NCI-H82 treated with DMSO at 0.1 percent for 48 hours (cell line): ENCODE measurements at regions not wholly inside any gene's neighbourhood (a gene's known extent, or its start where the extent isn't known, plus 50 kb on each side); places are given as distances from the start of the nearest gene placed in this dataset.

Experiments used
- DNase-seq: peaks from one replicate; lab custom pipeline; 2025; ENCODE audit not compliant: unreplicated experiment; lab: John Stamatoyannopoulos, UW

DNA sequence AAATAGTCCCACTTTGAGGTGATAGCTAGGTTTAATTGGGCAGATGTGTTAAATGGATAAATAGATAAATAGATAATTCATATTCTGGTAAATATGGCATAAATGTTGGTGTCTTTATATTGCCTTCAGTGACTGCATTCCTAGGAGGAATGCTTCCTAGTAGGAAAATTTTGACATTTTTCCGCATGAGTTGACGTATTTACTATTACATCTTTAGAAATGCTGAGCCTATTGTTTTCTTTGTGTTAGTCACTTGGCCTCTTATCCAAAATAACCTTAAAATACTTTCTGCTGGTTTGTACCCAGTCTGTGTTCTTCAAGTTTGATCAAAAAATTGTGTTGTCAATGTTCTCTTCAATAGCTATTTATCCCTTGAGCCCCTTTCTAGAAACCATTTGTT is 495.6 kb upstream of the ZEB2 start:
- DNase-seq, result no peak

- no peak for DNase-seq
Observed at GRCh38 chr2:145012806-145013205, 492.9 kb upstream of the ZEB2 start.

DNA sequence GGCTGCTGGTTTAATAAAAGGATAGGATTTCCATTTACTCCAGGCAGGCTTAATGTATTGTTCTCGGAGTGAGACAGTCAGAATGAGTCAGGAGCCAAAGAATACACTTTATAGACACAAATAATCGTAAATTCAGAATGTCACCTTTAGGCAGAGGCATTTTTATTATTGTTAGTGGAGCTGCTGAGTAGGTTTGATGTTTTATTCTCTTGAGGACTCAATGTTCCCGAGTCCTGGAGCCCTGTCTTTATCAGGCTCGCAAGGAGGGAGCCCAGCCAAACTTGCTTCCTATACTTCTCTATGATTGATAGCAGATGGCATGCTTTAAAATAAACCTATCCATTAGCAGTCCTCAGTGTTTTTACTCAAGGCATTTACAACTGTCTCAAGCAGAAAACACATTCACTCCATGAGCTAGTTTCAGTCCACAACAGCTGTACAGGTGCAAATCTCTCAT is 492.3 kb upstream of the ZEB2 start:
- DNase-seq, result no peak

GRCh38 chr2:145010635-145011034 is 490.7 kb upstream of the ZEB2 start:
- DNase-seq, result no peak

DNA sequence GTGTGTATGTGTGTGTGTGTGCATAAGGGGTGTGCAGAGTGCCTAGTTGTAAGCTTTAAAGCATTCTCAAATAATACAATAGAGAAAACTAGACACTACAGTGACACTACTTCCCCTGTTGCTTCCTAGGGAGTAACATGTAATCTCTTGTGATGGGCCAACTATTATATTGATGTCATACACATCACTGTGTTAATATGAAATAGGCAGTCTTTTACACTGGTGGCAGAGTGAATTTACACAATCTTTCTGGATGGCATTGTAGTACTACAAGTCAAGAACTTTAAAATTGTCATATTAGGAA is 488.0 kb upstream of the ZEB2 start:
- no peak for DNase-seq

- no peak for DNase-seq
Observed at GRCh38 chr2:145007093-145007959, 487.4 kb upstream of the ZEB2 start.

- no peak for DNase-seq
Observed at GRCh38 chr2:145002624-145003023, 482.7 kb upstream of the ZEB2 start.

GRCh38 chr2:145000376-145000775 is 480.5 kb upstream of the ZEB2 start:
- DNase-seq, result no peak

DNA sequence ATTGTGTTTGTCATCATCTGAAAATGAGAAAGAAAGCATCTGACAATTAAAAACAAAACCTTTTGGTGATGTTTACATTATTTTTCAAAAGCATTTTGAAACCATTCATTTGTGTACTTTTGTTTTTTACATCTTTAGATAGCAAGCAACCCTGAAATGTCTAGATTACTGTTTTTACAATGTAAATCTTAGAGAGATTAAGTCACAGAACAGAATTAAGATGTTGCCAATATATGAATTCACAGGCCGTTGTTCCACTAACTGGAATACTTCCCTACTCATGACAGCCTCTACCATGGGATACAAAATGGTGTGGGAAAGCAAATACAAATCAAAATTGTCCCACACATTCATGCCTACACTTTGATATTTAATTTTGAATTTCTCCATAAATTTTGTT is 480.0 kb upstream of the ZEB2 start:
- DNase-seq, result no peak

GRCh38 chr2:144999071-144999875 is 479.4 kb upstream of the ZEB2 start:
- no peak for DNase-seq

- no peak for DNase-seq
Observed at GRCh38 chr2:144998435-144998834, 478.5 kb upstream of the ZEB2 start.

GRCh38 chr2:144996225-144996795 is 476.4 kb upstream of the ZEB2 start:
- DNase-seq, result no peak

DNA sequence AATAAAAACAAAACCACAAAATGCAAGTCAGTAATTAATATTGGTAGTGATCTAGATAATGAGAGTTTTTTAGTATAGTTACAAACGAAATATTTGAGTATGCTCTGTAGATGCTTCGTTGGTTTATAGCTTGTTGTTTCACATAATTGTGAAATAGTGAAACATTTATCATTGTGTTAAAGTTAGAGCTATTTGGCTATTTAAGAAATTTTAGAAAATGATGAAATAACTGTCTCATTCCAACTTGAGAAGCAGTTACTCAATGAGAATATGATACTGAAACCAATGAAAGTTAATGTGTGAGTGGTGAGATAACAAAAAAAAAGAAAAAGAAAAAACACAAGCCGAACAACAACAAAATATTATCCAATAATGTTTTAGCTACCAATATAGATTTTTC is 475.6 kb upstream of the ZEB2 start:
- no peak for DNase-seq

- no peak for DNase-seq
Observed at GRCh38 chr2:144990661-144991060, 470.7 kb upstream of the ZEB2 start.

GRCh38 chr2:144989579-144990270 is 469.8 kb upstream of the ZEB2 start:
- no peak for DNase-seq

DNA sequence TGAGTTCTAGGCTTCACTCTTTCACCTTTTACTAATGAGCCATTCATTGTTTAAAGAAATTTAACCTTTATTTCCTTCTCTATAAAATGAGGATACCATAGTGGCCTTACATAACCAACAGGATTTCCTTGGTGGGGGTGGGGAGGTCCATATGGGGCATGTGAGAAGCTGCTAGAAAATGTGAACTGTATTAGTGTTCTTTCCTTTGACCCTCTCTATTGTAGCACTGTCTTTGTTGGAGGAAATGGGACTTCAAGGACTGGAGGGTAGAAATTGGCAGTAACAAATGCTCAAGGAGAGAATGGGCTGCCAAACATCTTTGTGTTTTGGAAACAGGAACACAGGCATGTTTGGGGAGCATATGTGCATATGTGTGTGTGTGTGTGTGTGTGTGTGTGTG is 468.7 kb upstream of the ZEB2 start:
- DNase-seq, result no peak

GRCh38 chr2:144986691-144987090 is 466.8 kb upstream of the ZEB2 start:
- DNase-seq, result no peak

DNA sequence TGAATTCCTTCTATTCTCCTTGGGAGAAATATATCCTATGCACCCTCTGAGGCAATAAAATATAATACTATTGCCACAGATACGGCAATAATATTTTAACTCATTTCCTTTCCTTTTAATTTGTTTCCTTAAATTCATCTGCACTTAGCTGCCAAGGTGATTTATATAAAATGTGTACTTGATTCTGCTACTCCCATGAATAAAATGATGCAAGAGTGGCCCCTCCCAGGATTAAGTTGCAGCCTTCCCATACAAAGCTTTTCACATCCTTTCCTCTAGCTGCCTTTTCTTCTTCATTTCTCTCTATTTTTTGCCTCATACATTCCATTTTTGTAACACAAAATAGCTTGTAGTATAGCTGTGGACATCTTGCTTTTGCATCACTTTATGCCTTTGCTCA is 464.1 kb upstream of the ZEB2 start:
- DNase-seq, result no peak

GRCh38 chr2:144983107-144983506 is 463.2 kb upstream of the ZEB2 start:
- DNase-seq, result no peak

- no peak for DNase-seq
Observed at GRCh38 chr2:144982481-144982880, 462.6 kb upstream of the ZEB2 start.

DNA sequence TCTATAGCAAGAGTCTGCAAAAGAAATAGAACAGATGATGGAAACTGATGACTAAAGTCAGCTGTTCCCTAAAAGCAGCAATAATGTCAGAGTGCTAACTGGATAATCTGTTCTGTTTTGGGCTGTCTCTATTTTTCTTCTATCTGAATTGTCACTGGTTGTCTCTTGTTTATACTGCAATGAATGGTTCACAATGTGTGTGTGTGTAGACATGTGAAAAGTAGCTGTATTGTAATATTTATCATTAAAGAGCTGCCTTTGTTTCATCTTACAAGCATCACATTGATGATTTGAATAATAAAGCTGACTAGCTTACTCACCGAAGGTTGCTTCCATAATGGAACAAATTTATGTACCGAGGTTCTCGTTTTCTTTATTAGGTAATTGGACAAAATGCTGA is 456.0 kb upstream of the ZEB2 start:
- DNase-seq, result no peak
